ENCODE measurements at regions not wholly inside any gene's neighbourhood (a gene's known extent, or its start where the extent isn't known, plus 50 kb on each side); places are given as distances from the start of the nearest gene placed in this dataset.

DNA sequence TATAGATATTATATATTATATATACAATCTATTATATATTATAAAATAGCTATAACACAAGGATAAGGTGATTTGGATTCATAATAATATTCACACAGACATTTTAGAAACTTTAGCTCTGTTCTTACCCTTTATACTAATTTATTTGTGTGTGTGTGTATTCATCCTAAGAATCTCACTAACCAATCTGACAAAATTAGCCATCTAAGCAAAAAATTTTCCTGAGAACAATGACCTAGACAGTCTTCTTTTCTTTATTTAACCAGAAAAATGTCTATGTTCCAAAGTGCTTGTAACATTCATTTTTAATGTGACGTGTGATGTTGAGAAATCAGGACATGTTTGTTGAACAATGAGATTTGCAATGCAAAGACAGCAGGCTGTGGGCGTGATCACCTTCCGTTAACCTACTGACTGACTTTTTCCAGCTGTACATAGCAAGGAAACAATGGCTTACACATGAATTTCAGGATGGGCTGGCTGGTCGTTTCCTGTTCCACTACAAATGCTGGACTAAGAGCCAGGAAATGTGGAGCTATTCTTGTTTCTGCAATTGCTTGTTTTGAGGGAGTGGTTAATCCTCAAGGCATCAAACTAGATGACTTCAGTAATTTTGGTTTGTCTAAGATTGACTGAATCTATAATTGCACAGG is 634.6 kb upstream of the ARGLU1 start:
- no peaks in the 10 kb centered on the region for H3K4me1 ChIP-seq (ENCODE audit: insufficient read depth, low read length)
- H3K27ac ChIP-seq (ENCODE audit: low read depth in 1 of 2, low read length in 2 of 2): no peak overlapping the region
- Mint-ChIP-seq H3K36me3 (ENCODE audit: low read depth) (no peaks in the 10 kb centered on the region), H3K27me3 (peaks cover 5% of the 10 kb centered on the region), H3K4me3 (no peak overlapping the region), H3K9me3 (no peaks in the 10 kb centered on the region), H3K27ac (no peak overlapping the region), H3K4me1 (ENCODE audit: low read depth) (no peaks in the 10 kb centered on the region)
- H3K36me3 ChIP-seq (ENCODE audit: insufficient read depth, low read length): no peaks in the 10 kb centered on the region
- H3K27me3 ChIP-seq (ENCODE audit: control insufficient read depth in 1 of 2, insufficient read depth in 2 of 2, low read length in 2 of 2): no peaks in the 10 kb centered on the region
- no peak for DNase-seq
- no peak for ATAC-seq (ENCODE audit: poor library complexity)
- H3K9me3 ChIP-seq (ENCODE audit: control insufficient read depth in 1 of 2, insufficient read depth in 1 of 2, low read length in 2 of 2): no peaks in the 10 kb centered on the region
- TF ChIP-seq, protein P1, sequence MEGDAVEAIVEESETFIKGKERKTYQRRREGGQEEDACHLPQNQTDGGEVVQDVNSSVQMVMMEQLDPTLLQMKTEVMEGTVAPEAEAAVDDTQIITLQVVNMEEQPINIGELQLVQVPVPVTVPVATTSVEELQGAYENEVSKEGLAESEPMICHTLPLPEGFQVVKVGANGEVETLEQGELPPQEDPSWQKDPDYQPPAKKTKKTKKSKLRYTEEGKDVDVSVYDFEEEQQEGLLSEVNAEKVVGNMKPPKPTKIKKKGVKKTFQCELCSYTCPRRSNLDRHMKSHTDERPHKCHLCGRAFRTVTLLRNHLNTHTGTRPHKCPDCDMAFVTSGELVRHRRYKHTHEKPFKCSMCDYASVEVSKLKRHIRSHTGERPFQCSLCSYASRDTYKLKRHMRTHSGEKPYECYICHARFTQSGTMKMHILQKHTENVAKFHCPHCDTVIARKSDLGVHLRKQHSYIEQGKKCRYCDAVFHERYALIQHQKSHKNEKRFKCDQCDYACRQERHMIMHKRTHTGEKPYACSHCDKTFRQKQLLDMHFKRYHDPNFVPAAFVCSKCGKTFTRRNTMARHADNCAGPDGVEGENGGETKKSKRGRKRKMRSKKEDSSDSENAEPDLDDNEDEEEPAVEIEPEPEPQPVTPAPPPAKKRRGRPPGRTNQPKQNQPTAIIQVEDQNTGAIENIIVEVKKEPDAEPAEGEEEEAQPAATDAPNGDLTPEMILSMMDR (IDR thresholded peaks at IDR 0.05): no peak
- POLR2A ChIA-PET: no interaction called here
- H3K4me3 ChIP-seq (ENCODE audit: low read length): no peak overlapping the region
- intact Hi-C loops (cut with DNase I, micrococcal nuclease): no loop called here
- CTCF ChIA-PET: no interaction called here

DNA sequence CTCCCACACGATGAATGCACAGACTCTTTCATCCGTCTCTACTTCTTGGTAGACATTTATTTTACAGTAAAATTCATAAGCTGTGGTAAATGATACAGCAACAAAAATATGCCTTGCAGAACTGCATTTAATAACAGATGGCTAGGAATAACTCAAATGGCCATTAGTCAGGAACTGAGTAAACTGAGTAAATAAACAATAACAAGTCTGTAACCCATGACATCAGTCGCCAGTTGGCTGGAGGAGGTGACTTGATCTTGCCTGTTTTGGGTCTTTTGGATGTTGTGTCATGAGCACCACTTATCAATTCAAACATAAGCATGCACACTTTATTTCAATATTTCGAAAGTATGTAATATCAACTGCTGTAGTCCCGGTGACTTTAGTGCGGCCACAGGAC is 632.6 kb upstream of the ARGLU1 start:
- Histone ChIP-seq H3K4me3 (ENCODE audit: low read length) (no peak overlapping the region), H3K36me3 (ENCODE audit: insufficient read depth, low read length) (no peaks in the 10 kb centered on the region), H3K27me3 (ENCODE audit: control insufficient read depth in 1 of 2, insufficient read depth in 2 of 2, low read length in 2 of 2) (no peaks in the 10 kb centered on the region), H3K27ac (ENCODE audit: low read depth in 1 of 2, low read length in 2 of 2) (no peak overlapping the region), H3K4me1 (ENCODE audit: insufficient read depth, low read length) (no peaks in the 10 kb centered on the region), H3K9me3 (ENCODE audit: control insufficient read depth in 1 of 2, insufficient read depth in 1 of 2, low read length in 2 of 2) (no peaks in the 10 kb centered on the region)
- ChIA-PET CTCF (no interaction called here), POLR2A (no interaction called here)
- peaks cover 5% of the 10 kb centered on the region for H3K27me3 Mint-ChIP-seq
- no peaks in the 10 kb centered on the region for H3K9me3 Mint-ChIP-seq
- TF ChIP-seq, protein P1 (IDR thresholded peaks at IDR 0.05): no peak
- H3K4me3 Mint-ChIP-seq: no peak overlapping the region
- ATAC-seq (ENCODE audit: poor library complexity) (no peak), DNase-seq (no peak)
- no peak overlapping the region for H3K27ac Mint-ChIP-seq
- intact Hi-C loops (cut with DNase I, micrococcal nuclease): no loop called here
- no peaks in the 10 kb centered on the region for H3K36me3 Mint-ChIP-seq (ENCODE audit: low read depth)
- H3K4me1 Mint-ChIP-seq (ENCODE audit: low read depth): no peaks in the 10 kb centered on the region

DNA sequence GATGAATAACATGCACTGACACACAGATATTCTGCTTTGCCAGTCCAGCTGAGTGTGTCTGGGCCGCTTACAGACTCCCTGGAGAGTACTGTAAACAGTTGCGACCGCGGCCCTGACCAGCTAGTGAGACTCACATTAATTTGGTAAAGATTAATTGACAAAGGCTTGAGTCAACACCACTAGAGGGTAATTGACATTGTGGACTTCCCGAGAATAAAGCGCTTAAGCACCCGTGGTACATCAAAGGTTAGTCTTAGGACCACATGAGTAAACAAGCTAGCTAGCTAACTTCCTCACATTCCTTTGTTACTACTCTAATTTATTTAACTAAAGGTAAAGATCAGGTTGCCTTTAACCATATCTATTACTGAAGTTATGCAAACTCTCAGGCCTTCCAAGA is 624.4 kb upstream of the ARGLU1 start:
- POLR2A ChIA-PET: no interaction called here
- TF ChIP-seq, protein P1 (IDR thresholded peaks at IDR 0.05): no peak
- no peak overlapping the region for H3K4me3 ChIP-seq (ENCODE audit: low read length)
- Mint-ChIP-seq H3K27ac (no peak overlapping the region), H3K36me3 (ENCODE audit: low read depth) (no peaks in the 10 kb centered on the region), H3K9me3 (peaks cover 3% of the 10 kb centered on the region), H3K4me1 (ENCODE audit: low read depth) (no peaks in the 10 kb centered on the region), H3K4me3 (no peak overlapping the region), H3K27me3 (no peaks in the 10 kb centered on the region)
- intact Hi-C loops (cut with DNase I, micrococcal nuclease): no loop called here
- no peaks in the 10 kb centered on the region for H3K36me3 ChIP-seq (ENCODE audit: insufficient read depth, low read length)
- no peaks in the 10 kb centered on the region for H3K4me1 ChIP-seq (ENCODE audit: insufficient read depth, low read length)
- no peak for DNase-seq
- CTCF ChIA-PET: no interaction called here
- H3K9me3 ChIP-seq (ENCODE audit: control insufficient read depth in 1 of 2, insufficient read depth in 1 of 2, low read length in 2 of 2): peaks cover 0 to 3% of the 10 kb centered on the region in 2 experiments
- ATAC-seq (ENCODE audit: poor library complexity): no peak
- no peak overlapping the region for H3K27ac ChIP-seq (ENCODE audit: low read depth in 1 of 2, low read length in 2 of 2)
- no peaks in the 10 kb centered on the region for H3K27me3 ChIP-seq (ENCODE audit: control insufficient read depth in 1 of 2, insufficient read depth in 2 of 2, low read length in 2 of 2)

Measured in CD4-positive, alpha-beta T cell (primary cell).